GM18520 (cell line): ENCODE measurements at regions not wholly inside any gene's neighbourhood (a gene's known extent, or its start where the extent isn't known, plus 50 kb on each side); places are given as distances from the start of the nearest gene placed in this dataset.

Source experiments
- ATAC-seq: cut with Tn5 transposase; IDR thresholded peaks from one replicate; pipeline ENCODE4 v1.9.1; 2021; ENCODE audit not compliant: unreplicated experiment

- no peak for ATAC-seq
Observed at GRCh38 chr10:128879030-128879429, 588.0 kb upstream of the MGMT start.

GRCh38 chr10:128879441-128880140, 587.5 kb upstream of the MGMT start:
- no peak for ATAC-seq

- ATAC-seq, result no peak
Observed at GRCh38 chr10:128880159-128880725, 586.8 kb upstream of the MGMT start.

- ATAC-seq, result no peak
Observed at GRCh38 chr10:128881086-128881485, 586.0 kb upstream of the MGMT start.

- no peak for ATAC-seq
Observed at GRCh38 chr10:128883231-128884032, 583.6 kb upstream of the MGMT start.

GRCh38 chr10:128884033-128884425, 583.0 kb upstream of the MGMT start:
- no peak for ATAC-seq

- no peak for ATAC-seq
Observed at GRCh38 chr10:128884496-128885072, 582.5 kb upstream of the MGMT start.

- no peak for ATAC-seq
Observed at GRCh38 chr10:128885573-128886555, 581.2 kb upstream of the MGMT start.

GRCh38 chr10:128887856-128888255, 579.2 kb upstream of the MGMT start:
- no peak for ATAC-seq

- no peak for ATAC-seq
Observed at GRCh38 chr10:128892005-128892404, 575.0 kb upstream of the MGMT start.

- no peak for ATAC-seq
Observed at GRCh38 chr10:128894641-128895040, 572.4 kb upstream of the MGMT start.

- ATAC-seq, result no peak
Observed at GRCh38 chr10:128895473-128895872, 571.6 kb upstream of the MGMT start.

GRCh38 chr10:128896116-128896795, 570.8 kb upstream of the MGMT start:
- ATAC-seq, result no peak

GRCh38 chr10:128896963-128897362, 570.1 kb upstream of the MGMT start:
- no peak for ATAC-seq

GRCh38 chr10:128897401-128898129, 569.5 kb upstream of the MGMT start:
- no peak for ATAC-seq

- no peak for ATAC-seq
Observed at GRCh38 chr10:128898133-128898915, 568.7 kb upstream of the MGMT start.

- ATAC-seq, result no peak
Observed at GRCh38 chr10:128898916-128899195, 568.2 kb upstream of the MGMT start.

- ATAC-seq, result no peak
Observed at GRCh38 chr10:128900456-128900855, 566.6 kb upstream of the MGMT start.

GRCh38 chr10:128901236-128901635, 565.8 kb upstream of the MGMT start:
- no peak for ATAC-seq
